Left lung (tissue), 4 donors: ENCODE measurements at regions not wholly inside any gene's neighbourhood (a gene's known extent, or its start where the extent isn't known, plus 50 kb on each side); places are given as distances from the start of the nearest gene placed in this dataset.
A peak's percentile ranks its signal among the peaks of the same experiment; 100 is the strongest.

Experiments used
- ATAC-seq: fragments of 200-7000 bp; cut with Tn5 transposase; one replicate; pipeline ENCODE4 v1.9.1; 2020; ENCODE audit warnings: moderate library complexity
- DNase-seq, 4 donors: peaks; one replicate each; pipeline ENCODE4 v3.0.0-alpha.2; 2013 to 2020
- H3K27ac ChIP-seq, 2 donors: fragments of 200-600 bp; sonication (generic) in 1 of 2; one replicate each; pipeline versions ENCODE4 v1.5.0 to v1.8.0; 2020 to 2021
- H3K27me3 ChIP-seq, 2 donors: fragments of 200-600 bp; sonication (generic) in 1 of 2; one replicate each; pipeline versions ENCODE4 v1.5.0 to v1.8.0; 2020 to 2021
- H3K36me3 ChIP-seq, 2 donors: fragments of 200-600 bp; sonication (generic) in 1 of 2; one replicate each; pipeline versions ENCODE4 v1.5.0 to v1.8.0; 2020 to 2021
- H3K4me1 ChIP-seq, 2 donors: fragments of 200-600 bp; one replicate each; pipeline ENCODE4 v1.8.0; 2021
- H3K4me3 ChIP-seq, 2 donors: fragments of 200-600 bp; sonication (generic) in 1 of 2; one replicate each; pipeline versions ENCODE4 v1.5.0 to v1.8.0; 2020 to 2021; ENCODE audit warnings: mild to moderate bottlenecking in 1 of 2
- H3K9me3 ChIP-seq, 2 donors: fragments of 200-600 bp; sonication (generic) in 1 of 2; one replicate each; pipeline versions ENCODE4 v1.5.0 to v1.8.0; 2020 to 2021
- CTCF ChIP-seq, 2 donors: fragments of 200-600 bp; sonication (generic) in 1 of 2; IDR thresholded peaks; one replicate each; pipeline versions ENCODE4 v1.5.0 to v1.8.0; 2021; ENCODE audit warnings: antibody characterized with exemption in 2 of 2
- intact Hi-C, 2 donors: fragments of 100-400 bp; cut with DNase I; formaldehyde crosslinking; loops; one replicate each; pipeline versions ENCODE4 v1.11.2 to v1.14.2; 2022
- donor health status: DM: no; HTN: yes; CAD: no.
- donor health status: DM: no; HTN: no; CAD: no.

GRCh38 chr6:80531681-80532619, 425.5 kb downstream of the BCKDHB start:
- Histone ChIP-seq H3K4me3 (no peak overlapping the region), H3K4me1 (no peaks in the 10 kb centered on the region), H3K36me3 (no peaks in the 10 kb centered on the region), H3K9me3 (peaks cover 0 to 9% of the 10 kb centered on the region in 2 donors), H3K27ac (no peak overlapping the region), H3K27me3 (no peaks in the 10 kb centered on the region)
- ATAC-seq (no peak), DNase-seq (no peak)
- intact Hi-C loops = no loop called here
- TF ChIP-seq CTCF (IDR thresholded peaks at IDR 0.05) = no peak

DNA sequence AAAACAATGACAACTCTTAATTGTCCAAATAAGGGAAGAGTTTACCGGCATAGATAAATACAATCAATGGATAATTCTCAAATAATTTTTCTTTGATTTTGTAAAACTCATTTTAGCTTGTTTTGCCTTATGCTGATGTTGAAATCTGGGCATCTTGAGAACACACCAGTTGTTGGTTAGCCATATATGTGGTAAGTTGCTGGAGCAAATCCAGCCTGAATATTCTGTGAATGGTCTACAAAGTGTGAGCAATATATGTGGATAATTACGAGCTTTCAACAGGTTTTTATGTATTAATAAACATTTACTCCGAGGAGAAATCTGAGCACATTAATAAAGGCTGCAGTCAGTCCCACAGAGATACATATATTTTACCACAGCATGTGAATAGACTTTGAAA, 423.6 kb downstream of the BCKDHB start:
- ATAC-seq (no peak), DNase-seq (no peak)
- no peak for TF ChIP-seq CTCF (IDR thresholded peaks at IDR 0.05)
- Histone ChIP-seq H3K4me1 (no peaks in the 10 kb centered on the region), H3K27ac (no peak overlapping the region), H3K36me3 (no peaks in the 10 kb centered on the region), H3K27me3 (no peaks in the 10 kb centered on the region), H3K9me3 (peaks cover 0 to 2% of the 10 kb centered on the region in 2 donors), H3K4me3 (no peak overlapping the region)
- intact Hi-C loops = no loop called here

DNA sequence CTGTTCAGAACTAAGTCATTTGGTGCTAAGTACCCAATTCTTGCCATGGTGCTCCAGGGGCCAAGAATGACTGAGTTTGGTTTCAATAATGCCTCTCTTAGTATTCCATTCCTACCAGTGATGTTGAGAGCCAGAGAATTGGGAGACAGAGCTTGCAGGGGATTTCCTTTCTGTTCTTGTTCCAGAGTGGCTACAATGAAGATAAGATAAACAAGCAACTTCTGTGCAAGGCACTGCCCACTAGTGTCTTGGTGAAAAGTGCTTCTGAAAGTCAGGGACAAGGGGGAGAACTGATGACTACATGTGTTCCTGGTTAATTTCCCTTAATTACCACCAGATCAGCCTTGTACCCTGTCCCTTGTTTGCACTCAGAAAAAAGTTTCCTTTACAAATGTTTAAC, 421.6 kb downstream of the BCKDHB start:
- peaks cover 0 to 2% of the 10 kb centered on the region in 2 donors for H3K9me3 ChIP-seq
- intact Hi-C loops = no loop called here
- no peaks in the 10 kb centered on the region for H3K27me3 ChIP-seq
- DNase-seq (no peak), ATAC-seq (peak; percentile 31)
- TF ChIP-seq CTCF (IDR thresholded peaks at IDR 0.05) = no peak
- H3K4me3 ChIP-seq = no peak overlapping the region
- H3K36me3 ChIP-seq = no peaks in the 10 kb centered on the region
- H3K4me1 ChIP-seq = no peaks in the 10 kb centered on the region
- peak overlapping the region in 1 of 2 donors; percentile 30 for H3K27ac ChIP-seq

- Histone ChIP-seq H3K4me3 (no peak overlapping the region), H3K36me3 (no peaks in the 10 kb centered on the region), H3K27ac (peak overlapping the region in 1 of 2 donors; percentile 30), H3K9me3 (peaks cover 0 to 2% of the 10 kb centered on the region in 2 donors), H3K27me3 (no peaks in the 10 kb centered on the region), H3K4me1 (no peaks in the 10 kb centered on the region)
- intact Hi-C loops = no loop called here
- DNase-seq (peak in 1 of 4 donors; percentile 23), ATAC-seq (peak; percentile 90)
- TF ChIP-seq CTCF (IDR thresholded peaks at IDR 0.05) = no peak
Observed at GRCh38 chr6:80527552-80528052, 421.1 kb downstream of the BCKDHB start.

DNA sequence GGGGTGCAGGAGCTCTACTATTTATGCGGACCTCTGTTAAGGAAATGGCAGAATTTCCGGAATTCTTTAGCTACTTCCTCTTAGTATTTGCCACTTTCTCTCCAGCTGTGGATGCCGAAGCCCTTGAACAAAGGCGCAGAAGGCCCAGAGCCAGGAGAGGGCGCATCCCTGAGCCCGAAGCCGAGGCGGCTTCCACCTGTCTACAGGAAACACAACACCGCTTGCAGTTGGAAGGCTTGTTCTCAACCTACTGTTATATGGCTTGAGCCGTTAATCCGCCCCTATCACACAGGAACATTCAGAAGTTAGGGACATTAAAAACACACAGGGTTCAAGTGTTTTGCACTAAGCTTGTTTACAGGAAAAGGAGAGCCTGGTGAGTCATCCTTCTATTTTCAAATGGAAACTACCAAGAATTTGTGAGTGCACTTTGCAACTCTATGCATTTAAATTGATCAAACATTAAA, 417.1 kb downstream of the BCKDHB start:
- no peak overlapping the region for H3K4me3 ChIP-seq
- H3K4me1 ChIP-seq = no peaks in the 10 kb centered on the region
- H3K36me3 ChIP-seq = no peaks in the 10 kb centered on the region
- peak in 1 of 4 donors; percentile 49 for DNase-seq
- H3K9me3 ChIP-seq = peaks cover 0 to 2% of the 10 kb centered on the region in 2 donors
- no peaks in the 10 kb centered on the region for H3K27me3 ChIP-seq
- ATAC-seq = peak; percentile 11
- H3K27ac ChIP-seq = no peak overlapping the region
- no peak for TF ChIP-seq CTCF (IDR thresholded peaks at IDR 0.05)
- intact Hi-C loops = no loop called here
